ENCODE measurements at regions not wholly inside any gene's neighbourhood (a gene's known extent, or its start where the extent isn't known, plus 50 kb on each side); places are given as distances from the start of the nearest gene placed in this dataset.

DNA sequence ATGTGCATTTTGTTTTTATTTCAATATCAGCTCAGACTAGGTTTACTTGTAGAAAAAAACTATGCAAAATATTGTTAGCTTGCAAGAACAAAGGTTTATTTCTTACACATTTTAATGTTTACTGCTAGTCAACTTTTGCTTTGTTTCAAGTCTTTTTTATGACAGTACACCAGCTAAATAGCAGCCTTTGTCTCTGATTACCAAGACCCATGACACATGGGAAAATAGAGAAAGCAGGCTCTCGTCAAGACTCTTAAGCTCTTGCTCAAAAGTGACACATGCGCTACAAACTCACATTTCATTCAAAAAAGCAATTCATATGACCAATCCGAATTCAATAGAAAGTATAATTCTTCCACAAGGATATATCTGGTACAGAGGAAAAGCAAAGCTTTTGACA is 642.3 kb upstream of the SLITRK1 start:
- no peak for DNase-seq

DNA sequence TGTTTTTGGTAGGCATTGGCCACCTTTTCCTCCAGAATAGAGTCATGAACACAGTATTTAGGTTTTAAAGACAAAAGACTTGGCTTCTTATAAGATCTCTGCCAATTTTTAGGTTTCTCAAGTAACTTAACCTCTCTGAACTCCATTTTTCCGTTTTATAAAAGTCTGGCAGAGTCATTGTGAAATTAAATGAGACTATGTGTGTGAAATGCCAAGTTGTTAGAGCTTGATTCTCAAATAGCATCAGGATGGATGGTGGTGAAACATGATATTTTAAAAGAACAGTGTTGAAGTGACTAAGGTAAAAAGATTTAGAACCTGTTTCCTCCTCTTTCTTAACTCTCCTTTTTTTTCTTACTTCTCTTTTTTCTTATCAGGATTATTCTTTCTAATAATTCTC is 617.7 kb upstream of the SLITRK1 start:
- no peak for DNase-seq

DNA sequence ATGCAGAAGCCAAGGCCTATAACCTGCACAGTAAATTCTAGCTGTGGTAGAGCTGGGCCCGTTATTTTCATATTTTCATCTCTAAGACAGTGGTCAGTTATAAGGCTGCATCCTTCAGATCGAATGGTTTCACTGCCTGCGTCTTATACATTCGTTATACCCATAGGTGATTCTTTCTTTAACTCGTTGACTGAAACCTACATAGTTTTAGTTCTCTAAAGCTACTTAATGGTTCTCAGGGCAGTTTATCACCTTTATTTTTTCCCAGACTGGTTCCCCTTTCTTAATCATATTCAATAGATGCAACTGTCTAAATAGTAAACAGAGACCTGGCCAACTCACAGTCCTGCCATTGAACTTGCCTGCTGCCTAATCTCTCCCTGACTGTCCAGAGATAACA is 615.3 kb upstream of the SLITRK1 start:
- DNase-seq: no peak

DNA sequence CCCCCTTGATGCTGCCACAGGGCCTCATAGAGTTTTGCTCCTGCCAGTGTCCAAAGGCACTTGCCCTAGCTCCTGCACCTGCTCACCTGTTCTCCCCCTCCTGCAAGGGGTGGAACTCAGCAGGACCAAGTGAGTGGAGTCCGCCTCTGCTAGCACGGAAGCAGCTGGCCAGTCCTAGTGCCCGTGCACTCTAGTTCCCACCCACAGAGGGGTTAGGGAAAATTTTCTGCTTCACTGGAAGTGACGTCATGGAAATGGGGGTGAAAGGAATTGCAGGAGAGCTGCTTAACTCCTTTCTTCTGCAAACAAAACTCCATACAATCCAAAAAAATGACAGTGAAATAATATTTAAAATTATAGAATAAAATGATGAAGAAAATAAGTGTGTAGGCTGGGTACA is 609.7 kb upstream of the SLITRK1 start:
- DNase-seq: no peak

DNA sequence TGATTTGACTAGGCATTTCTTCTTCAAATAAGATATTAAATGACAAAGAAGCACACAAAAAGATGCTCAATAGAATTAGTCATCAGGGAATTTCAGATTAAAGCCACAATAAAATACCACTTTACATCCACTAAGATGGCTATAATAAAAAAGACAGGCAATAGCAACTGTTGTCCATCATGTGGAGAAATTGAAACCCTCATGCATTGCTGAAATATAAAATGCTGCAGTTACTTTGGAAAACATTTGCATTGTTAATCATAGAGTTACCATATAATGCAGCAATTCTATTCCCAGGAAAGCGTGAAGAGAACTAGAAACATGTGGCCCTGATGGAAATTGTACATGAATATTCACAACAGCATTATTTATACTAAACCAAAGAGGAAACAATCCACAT is 605.5 kb upstream of the SLITRK1 start:
- DNase-seq: no peak

DNA sequence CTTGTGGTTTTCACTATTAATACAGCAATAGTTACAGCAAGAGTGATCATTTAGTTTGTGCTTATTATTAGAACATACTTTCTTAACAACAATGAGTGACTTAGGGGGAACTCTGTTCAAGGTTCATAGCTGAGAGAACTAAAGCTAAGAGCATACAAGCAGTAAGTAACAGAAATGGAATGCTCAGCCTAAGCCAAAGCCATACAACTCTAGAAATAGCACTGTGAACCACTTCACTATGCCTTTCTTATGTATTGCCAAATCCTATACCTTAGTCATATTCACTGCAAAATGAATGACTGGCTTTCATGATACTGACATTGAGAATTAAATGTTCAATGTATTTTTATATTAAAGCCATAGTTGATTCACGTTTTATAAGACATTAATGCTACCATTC is 599.7 kb upstream of the SLITRK1 start:
- DNase-seq: no peak

DNA sequence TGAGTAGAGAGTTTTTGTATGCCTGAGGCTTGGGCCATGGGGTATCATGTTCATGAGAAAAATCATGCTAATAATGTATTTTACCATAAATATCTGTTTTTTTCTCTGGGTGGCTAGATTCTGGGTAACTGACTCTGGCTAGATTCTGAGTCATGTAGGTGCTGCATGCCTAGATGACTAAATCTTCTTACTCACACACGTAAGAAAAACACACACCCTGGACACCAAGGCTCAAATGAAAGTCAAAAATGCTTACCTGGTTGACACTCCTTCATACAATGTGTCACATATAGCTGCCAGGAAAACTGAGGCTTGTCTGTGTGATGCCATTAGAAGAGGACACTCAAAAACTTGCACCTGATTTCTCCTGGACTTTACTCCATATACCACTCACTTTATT is 597.4 kb upstream of the SLITRK1 start:
- DNase-seq: no peak

DNA sequence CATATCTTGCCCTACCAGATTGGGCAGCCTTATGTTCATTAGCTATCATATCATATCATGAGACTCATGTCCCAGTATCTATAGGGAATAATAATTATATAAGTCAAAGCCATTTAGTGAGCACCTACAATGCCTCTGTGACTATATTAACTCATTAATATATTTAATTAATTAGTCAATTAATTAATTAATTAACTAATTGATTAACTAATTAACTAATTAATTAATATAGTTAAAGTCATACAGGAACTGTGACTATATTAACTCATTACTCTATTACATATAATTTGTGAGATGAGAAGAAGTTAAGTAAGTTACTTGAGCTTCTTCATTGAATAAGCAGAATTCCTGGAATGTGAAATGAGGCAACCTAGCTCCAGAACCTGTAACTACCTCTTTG is 588.3 kb upstream of the SLITRK1 start:
- no peak for DNase-seq

DNA sequence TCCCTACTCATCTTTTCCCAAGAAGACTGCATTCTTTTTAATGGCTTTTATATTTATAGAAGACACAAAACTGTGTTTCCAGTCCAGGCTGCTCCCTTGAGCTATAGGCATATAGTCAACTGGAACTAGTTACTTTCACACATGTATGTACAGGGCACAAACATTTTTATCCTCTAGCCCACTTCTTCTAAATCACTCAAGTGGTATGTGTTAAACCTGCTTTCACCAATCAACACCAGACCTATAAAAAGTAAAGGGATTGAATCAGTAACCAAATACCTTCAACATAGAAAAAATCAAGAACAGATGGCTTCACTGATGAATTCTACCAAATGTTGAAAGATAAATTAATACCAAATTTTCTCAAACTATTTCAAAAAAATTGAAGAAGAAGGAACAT is 584.2 kb upstream of the SLITRK1 start:
- no peak for DNase-seq

DNA sequence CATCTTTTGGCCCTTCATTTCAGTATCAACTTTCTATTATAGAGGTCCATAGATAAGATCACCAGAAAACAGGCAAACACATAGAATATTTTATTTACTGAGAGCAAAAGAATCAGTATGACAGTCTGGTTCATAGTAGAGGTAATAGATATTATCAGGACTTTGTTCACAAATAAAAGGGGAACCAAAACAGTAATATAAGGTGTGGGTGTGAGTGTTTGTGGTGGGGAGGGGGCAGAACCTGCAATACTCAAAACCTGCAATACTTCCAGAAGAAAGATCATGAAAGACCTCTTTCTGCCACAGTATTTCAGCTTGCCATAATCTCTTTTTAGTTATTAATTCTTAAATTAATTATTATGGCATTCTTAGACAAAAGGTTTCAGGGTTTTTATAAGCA is 578.7 kb upstream of the SLITRK1 start:
- no peak for DNase-seq

DNA sequence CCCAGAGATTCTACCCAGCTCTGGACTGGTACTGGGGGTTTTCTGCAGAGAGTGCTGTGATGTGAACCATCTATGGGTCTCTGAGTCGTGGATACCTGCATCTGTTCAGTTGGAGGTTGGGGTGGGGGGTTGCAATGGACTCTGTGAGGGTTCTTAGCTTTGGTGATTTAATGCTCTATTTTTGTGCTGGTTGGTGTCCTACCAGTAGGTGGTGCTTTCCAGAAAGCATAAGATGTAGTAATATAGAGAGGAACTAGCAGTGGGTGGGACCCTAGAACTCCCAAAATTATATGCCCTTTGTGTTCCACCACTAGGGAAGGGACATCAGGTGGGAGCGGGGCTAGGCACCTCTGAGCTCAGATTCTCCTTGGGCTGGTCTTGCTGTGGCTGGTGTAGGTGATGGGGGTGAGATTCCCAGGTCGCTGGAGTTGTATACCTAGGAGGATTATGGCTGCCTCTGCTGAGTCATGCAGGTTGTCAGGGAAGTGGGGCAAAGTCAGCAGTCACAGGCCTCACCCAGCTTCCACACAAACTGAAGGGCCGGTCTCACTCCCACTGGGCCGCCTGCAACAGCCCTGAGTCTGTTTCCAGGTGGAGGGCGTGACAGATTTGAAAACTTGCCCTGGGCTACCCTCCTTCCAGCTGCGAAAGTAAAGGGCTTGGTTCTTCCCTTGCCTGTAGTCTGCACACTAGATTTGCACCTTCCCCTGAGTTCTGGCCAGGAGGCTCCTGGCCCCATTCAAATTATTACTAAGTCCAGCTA is 573.0 kb upstream of the SLITRK1 start:
- DNase-seq: no peak

DNA sequence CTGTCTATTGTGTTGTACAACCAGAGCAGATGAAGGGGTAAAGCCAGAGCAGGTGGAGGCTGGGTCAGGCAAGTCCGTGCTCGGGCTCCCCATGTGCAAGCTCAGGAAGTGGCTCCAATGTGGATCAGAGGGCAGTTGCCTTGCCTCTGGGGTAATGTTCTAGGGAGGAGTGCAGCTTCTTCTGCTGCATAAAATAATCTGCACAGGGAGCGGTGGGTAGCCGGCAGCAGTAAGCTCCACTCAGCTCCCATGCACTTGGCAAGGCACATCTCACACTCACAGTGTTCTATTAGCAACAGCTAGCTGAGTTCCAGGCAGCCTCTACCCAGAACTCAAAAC is 565.3 kb upstream of the SLITRK1 start:
- DNase-seq: no peak

DNA sequence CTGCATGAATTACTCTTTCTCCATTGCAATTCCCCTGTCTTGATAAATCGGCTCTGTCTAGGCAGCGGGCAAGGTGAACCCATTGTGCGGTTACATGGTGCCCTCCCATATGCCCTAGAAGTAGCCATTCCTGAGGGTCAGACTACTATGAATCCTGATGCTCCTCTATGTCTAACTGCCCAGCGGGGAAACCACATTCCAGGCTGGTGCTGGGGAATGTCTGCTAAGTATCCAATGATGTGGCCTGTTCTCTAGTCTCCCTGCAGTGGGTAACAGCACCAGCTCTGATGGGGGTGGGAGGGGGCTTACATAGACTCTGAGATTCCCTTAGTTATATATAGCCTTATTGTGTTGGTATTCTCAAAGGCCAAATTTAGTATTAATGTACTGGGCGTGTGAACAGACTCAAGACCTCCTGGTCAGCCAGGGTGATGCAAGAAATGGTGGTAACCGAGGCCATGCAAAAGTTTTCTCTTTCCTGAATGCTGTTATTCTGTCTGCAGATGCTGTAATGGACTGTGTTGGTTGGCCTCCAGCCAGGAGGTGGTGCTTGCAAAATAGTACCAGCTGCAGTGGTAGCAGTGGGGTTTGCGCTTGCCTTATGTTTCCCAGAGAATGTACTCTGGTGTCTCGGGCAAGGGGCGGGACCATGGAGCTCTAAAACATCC is 564.8 kb upstream of the SLITRK1 start:
- DNase-seq: no peak

DNA sequence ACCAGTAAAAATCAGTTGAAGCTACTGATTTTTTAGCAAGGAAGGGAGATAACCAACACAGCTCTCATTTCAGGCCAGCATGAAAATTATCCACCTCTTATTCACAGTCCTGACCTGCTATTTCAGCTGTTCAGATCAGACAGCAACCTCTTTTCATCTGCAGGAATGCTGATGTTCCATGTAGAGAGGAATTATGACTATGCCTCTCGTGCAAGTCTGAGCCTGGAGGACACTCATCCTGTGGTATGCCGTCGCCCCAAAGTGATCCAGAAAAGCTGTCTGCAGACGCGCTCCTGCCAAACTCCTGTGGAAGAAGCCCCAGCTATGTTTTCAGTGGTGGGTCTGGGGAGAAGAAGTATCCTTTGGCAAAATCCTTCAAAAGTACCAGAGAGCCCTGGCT is 563.5 kb upstream of the SLITRK1 start:
- DNase-seq: no peak

DNA sequence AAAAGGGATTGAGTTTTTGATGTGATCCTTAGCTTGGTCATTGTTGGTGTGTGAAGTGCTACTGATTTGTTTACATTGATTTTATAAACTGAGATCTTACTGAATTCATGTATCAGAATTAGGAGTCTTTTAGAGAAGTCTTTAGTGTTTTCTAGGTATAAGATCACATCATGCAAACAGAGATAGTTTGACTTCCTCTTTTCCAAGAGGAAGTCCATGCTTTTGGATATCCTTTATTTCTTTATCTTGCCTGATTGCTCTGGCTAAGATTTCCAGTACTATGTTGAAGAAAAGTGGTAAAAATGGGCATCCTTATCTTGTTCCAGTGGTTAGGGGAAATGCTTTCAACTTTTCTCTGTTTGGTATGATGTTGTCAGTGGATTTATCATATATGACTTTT is 561.2 kb upstream of the SLITRK1 start:
- no peak for DNase-seq

DNA sequence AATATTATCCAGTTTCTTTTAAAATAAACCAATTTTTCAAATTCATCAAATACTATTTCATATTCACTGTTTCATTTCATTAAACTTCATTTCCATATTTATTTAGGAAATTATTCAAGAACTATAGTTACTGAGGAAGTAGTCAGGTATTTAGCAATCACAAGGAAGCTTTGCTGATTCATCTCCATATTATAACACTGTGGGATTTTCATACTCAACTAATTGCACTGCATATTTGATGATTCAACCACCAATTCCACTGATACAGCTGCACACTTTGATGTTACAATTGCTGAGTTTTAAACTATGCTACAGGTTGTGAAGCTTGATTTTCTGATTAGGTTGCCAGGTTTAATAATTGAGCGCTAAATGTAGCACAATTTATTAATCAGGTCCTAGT is 556.8 kb upstream of the SLITRK1 start:
- DNase-seq: no peak

DNA sequence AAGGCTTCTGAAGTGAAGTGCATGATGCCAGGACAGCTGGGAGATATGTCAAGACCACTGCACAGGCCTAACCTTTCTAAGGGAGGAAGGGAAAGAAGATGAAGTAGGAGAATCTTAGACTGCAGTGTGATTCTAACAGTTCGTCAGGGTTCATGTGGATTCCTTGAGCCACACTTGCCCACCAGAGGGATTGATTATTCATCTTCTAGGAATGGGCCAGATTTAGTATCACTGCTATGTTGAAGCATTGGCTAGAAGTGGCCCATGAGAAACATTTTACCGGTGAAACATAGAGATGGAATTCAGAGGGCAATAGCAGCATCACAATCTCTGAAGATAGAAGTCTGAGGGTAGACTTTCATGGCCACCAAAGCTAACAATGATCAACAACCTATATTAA is 550.8 kb upstream of the SLITRK1 start:
- no peak for DNase-seq

DNA sequence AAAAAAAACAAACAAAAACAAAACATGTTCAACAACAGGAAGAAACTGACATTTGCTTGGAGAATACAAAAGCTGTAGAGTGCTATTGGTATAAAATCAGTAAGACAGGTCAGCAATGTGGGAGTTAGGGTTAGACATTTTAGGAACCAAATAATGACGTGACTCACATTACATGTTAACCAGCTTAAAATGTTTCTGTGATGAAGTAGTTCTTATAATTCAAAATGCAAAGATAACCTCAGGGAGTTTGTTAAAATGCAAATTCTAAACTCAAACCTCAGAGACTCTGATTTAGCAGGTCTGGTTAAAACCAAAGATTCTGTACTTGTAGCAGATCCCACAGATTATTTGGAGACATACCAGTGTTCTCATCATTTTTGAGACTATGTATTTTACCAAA is 549.4 kb upstream of the SLITRK1 start:
- no peak for DNase-seq

DNA sequence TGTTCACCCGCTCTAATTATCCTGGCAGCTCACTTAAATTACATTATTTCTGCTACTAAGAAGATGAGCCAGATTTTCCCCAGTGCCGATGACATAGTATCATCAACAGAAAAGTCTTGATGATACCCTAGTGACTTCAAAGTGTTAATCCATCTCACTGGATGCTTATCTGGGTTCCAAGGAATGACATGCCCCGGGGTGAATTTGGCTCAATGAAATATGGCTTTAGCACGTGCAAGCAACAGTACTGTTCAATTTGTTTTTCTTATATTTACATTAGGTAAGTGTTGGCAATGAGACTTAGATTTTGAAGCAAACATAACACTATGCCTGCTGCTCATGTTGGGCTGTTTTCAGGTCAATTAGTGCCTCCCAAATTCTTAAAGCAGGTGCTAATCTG is 548.2 kb upstream of the SLITRK1 start:
- peak; percentile 3 for DNase-seq

DNA sequence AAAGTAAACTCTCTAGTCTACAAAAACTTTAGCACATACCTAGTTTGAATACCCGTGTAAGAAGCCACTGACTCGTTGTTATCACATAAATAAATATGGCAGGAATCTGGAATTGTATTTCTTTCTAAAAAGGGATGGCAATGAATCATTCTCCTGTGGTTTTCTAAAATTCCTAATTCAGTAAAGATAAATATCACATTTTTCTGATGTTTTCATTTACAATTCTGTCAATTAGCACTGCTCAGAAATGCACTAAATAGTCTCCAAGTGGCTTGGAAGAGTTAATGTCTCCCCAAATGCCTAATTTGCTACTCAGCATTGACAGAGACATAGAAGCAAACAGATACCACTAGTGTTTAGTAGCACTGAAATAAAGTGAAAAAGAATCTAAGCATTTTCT is 547.7 kb upstream of the SLITRK1 start:
- DNase-seq: no peak

DNA sequence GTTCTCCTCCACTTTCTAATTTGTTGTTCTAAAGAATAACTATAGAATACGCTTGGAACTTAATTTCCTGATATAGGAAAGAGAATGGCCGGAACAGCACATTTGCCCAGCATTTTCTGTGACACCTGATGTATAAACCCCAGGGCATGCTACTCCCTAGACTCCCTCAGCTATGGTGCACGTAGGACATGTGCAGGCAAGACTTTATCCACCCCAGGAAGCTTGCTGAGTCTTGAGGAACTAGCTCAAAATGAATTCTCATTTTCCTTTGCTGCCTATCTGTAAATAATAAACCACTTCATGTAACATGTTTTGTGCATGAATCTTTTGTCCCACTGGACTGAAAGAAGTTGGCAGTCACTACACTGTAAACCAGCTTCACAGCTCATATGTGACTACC is 535.8 kb upstream of the SLITRK1 start:
- DNase-seq: no peak

DNA sequence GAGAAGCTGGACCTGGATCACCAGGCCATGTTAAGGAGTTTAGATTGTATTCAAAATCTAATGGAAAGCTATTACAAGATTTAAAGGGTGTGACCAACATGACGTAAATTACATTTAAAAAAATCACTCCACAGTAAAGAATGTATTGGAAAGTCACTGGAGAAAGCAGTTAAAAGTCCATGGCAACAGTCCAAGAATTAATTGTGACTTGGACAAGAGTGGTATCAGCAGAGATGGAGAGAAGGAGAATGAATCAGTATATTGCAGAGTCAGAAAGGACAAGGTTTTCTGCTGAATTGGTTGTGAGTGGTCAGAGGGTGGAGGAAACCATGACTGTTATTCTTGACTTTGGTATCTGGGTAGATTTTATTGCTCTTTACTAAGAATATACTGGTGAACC is 535.1 kb upstream of the SLITRK1 start:
- DNase-seq: no peak

DNA sequence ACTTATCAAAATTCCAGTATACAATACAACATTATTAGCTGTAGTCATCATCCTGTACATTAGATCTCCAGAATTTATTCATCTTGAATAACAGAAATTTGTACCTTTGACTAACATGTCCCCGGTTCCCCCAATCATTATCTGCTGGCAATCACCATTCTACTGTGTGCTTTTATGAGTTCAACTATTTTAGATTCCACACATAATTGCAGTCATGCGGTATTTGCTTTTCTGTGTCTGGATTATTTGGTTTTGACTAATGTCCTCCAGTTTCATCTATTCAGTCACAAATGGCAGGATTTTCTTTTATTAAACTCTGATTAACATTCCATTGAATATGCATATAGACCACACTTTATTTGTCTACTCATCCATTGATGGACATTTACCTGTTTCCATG is 530.7 kb upstream of the SLITRK1 start:
- no peak for DNase-seq

DNA sequence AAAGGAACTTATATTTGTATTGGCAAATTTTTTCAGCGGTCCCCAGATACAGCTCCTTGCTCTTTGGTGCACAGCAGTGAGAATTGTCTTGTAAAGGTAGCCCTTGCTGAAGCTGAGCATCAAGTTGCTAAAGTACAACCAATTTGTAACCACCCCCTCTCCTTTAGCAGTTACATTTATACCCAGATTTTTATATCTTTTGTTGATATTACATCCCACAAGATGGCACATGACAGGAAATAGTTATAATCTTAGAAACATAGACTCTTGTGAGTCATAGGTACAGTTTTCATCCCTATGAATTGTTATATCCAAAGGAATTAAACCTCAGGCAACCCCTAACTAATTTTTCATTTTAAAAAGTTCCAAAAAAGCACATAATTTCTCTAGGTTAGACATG is 523.0 kb upstream of the SLITRK1 start:
- DNase-seq: no peak

DNA sequence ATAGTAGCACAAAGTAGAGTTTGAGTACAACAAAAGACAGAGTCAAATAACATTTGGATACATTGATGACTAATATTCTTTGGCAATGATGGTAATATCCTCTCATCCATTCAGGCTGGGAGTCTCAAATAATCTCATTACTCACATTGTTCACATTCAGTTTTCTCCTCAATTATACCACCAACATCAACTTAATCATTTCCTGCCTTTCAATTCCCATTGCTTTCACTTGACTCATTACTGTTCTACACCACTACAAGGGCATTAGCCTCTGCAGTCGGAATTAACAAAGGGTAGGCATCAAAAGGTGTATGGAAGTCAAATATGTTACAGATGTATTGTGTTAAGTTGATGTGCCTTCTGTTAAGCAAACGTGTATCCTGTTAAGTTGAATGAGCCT is 518.4 kb upstream of the SLITRK1 start:
- DNase-seq: no peak
